Endothelial cell of umbilical vein (primary cell): ENCODE measurements at regions not wholly inside any gene's neighbourhood (a gene's known extent, or its start where the extent isn't known, plus 50 kb on each side); places are given as distances from the start of the nearest gene placed in this dataset.

Source experiments
- BruUV-seq: library from RNA; stranded (reverse); fragments of 400-500 nt; replicated peaks from 2 replicates; lab custom pipeline; 2021; lab: Mats Ljungman, UMichigan
- CTCF ChIA-PET: fragments of 300-600, 350-600 bp; sonication (Branson Sonifier 250); formaldehyde crosslinking; loops from one replicate; lab custom pipeline; 2021; ENCODE audit warnings: antibody characterized with exemption, inconsistent platforms; lab: Charles Lee
- POLR2A ChIA-PET: fragments of 300-600, 350-600 bp; sonication (Branson Sonifier 250); formaldehyde crosslinking; loops from one replicate; lab custom pipeline; 2021; ENCODE audit warnings: antibody characterized with exemption, inconsistent platforms; lab: Charles Lee
- DNase-seq: peaks from one replicate; pipeline ENCODE4 v3.0.0-alpha.2; 2011; ENCODE audit warnings: low read depth, low spot score
- FAIRE-seq: peaks from 2 replicates; lab custom pipeline; 2011; peaks lifted over from hg19 to GRCh38; lab: Jason Lieb, UNC
- H2AFZ ChIP-seq: 2 replicates; pipeline ENCODE4 v1.6.0; 2012; ENCODE audit warnings: low read depth, low read length, control low read depth, inconsistent platforms
- H3K27ac ChIP-seq: 2 replicates; pipeline ENCODE4 v1.5.1; 2011; ENCODE audit warnings: low read depth, mild to moderate bottlenecking, control low read depth, low read length, moderate library complexity; ENCODE audit not compliant: insufficient read depth
- H3K27me3 ChIP-seq, 2 experiments: 2 replicates each; pipeline versions ENCODE4 v1.6.0 to v1.6.1; 2011; ENCODE audit warnings: low read length in 2 of 2, mixed read lengths in 1 of 2; ENCODE audit not compliant: control insufficient read depth in 2 of 2, insufficient read depth in 2 of 2
- H3K36me3 ChIP-seq, 2 experiments: 2 replicates in 1 of 2; 3 replicates in 1 of 2; pipeline ENCODE4 v1.5.1; 2011; ENCODE audit warnings: low read length in 2 of 2, mild to moderate bottlenecking in 1 of 2, moderate library complexity in 1 of 2; ENCODE audit not compliant: control insufficient read depth in 2 of 2, insufficient read depth in 2 of 2; ENCODE audit errors: extremely low read depth in 1 of 2
- H3K4me1 ChIP-seq: 3 replicates; pipeline ENCODE4 v1.5.1; 2011; ENCODE audit warnings: mild to moderate bottlenecking, low read length; ENCODE audit not compliant: control insufficient read depth, insufficient read depth; ENCODE audit errors: extremely low read depth
- H3K4me2 ChIP-seq: 2 replicates; pipeline ENCODE4 v1.6.1; 2011; ENCODE audit warnings: low read length, control low read depth, mixed read lengths; ENCODE audit not compliant: insufficient read depth
- H3K4me3 ChIP-seq, 3 experiments: fragments of 200-600 bp in 1 of 3; sonication (generic), shearing (Covaris generic) in 1 of 3; replicated peaks in 1 of 3; 2 replicates each; pipeline ENCODE4 v1.5.1; 2011 to 2016; ENCODE audit warnings: control low read depth in 3 of 3, low read length in 3 of 3, mild to moderate bottlenecking in 2 of 3, inconsistent platforms in 1 of 3, low read depth in 1 of 3, moderate library complexity in 1 of 3; ENCODE audit not compliant: insufficient read depth in 1 of 3
- H3K79me2 ChIP-seq: 2 replicates; pipeline ENCODE4 v1.6.0; 2012; ENCODE audit warnings: low read length, inconsistent platforms; ENCODE audit not compliant: control insufficient read depth, insufficient read depth
- H3K9ac ChIP-seq: replicated peaks from 2 replicates; pipeline ENCODE3; 2011; ENCODE audit warnings: low read length, control low read depth; ENCODE audit not compliant: insufficient read depth; ENCODE audit errors: extremely low read depth
- H3K9me1 ChIP-seq: replicated peaks from 3 replicates; pipeline ENCODE4 v1.6.0; 2011; ENCODE audit warnings: mild to moderate bottlenecking, low read length; ENCODE audit not compliant: control insufficient read depth, insufficient read depth; ENCODE audit errors: extremely low read depth
- H3K9me3 ChIP-seq: replicated peaks from 2 replicates; pipeline ENCODE4 v1.5.1; 2012; ENCODE audit warnings: low read length, inconsistent platforms; ENCODE audit not compliant: control insufficient read depth, insufficient read depth
- H4K20me1 ChIP-seq: replicated peaks from 2 replicates; pipeline ENCODE3; 2011; ENCODE audit warnings: mild to moderate bottlenecking, low read length; ENCODE audit not compliant: control insufficient read depth, insufficient read depth; ENCODE audit errors: extremely low read depth
- EZH2 ChIP-seq: IDR thresholded peaks from 2 replicates; pipeline ENCODE4 v1.6.1; 2012; ENCODE audit warnings: borderline replicate concordance, low read depth, mild to moderate bottlenecking, moderate library complexity, low read length, inconsistent platforms; ENCODE audit not compliant: severe bottlenecking
- FOS ChIP-seq: IDR thresholded peaks from 2 replicates; pipeline ENCODE4 v1.6.1; 2011; ENCODE audit warnings: mild to moderate bottlenecking, low read length, moderate library complexity, borderline replicate concordance; ENCODE audit not compliant: insufficient read depth
- GATA2 ChIP-seq: IDR thresholded peaks from 2 replicates; pipeline ENCODE4 v1.7.0; 2011; ENCODE audit warnings: low read depth, mild to moderate bottlenecking, moderate library complexity, mixed read lengths, low read length; ENCODE audit not compliant: insufficient read length, insufficient read depth
- JUN ChIP-seq: IDR thresholded peaks from 2 replicates; pipeline ENCODE4 v1.6.1; 2011; ENCODE audit warnings: borderline replicate concordance, low read depth; ENCODE audit not compliant: insufficient read length, insufficient read depth
- MYC ChIP-seq: IDR thresholded peaks from one replicate; pipeline ENCODE4 v1.6.1; 2011; ENCODE audit warnings: mild to moderate bottlenecking, low read depth, low read length
- POLR2A ChIP-seq: IDR thresholded peaks from 2 replicates; pipeline ENCODE4 v1.6.1; 2012; ENCODE audit warnings: low read depth, mild to moderate bottlenecking, control low read depth, low read length
- POLR2AphosphoS5 ChIP-seq: IDR thresholded peaks from 2 replicates; pipeline ENCODE4 v1.6.1; 2012; ENCODE audit warnings: low read depth, mild to moderate bottlenecking, control low read depth, low read length, moderate library complexity; ENCODE audit not compliant: insufficient read depth
- dilution Hi-C: fragments of 300-500 bp; cut with MboI; formaldehyde crosslinking; loops from one replicate; pipeline ENCODE4 v1.15.0; 2019; ENCODE audit warnings: low sequenced_read_pairs; ENCODE audit not compliant: extremely low pct_ligation_motif_present
- intact Hi-C: fragments of 100-400 bp; cut with micrococcal nuclease; formaldehyde crosslinking; loops from one replicate; pipeline ENCODE4 v1.10.0; 2022
- TF ChIP-seq, protein P1 (sequence below), 2 donors: IDR thresholded peaks; 1 replicate in 1 of 2; 2 replicates in 1 of 2; pipeline ENCODE4 v1.5.1; 2011; ENCODE audit warnings: low read length in 2 of 2, mild to moderate bottlenecking in 2 of 2, moderate library complexity in 2 of 2, control low read depth in 1 of 2, inconsistent platforms in 1 of 2, low read depth in 1 of 2; ENCODE audit not compliant: insufficient read depth in 1 of 2; ENCODE audit errors: extremely low read depth in 1 of 2
- TF ChIP-seq, protein P2 (sequence below): IDR thresholded peaks from 2 replicates; pipeline ENCODE4 v1.6.1; 2011; ENCODE audit not compliant: insufficient read depth, insufficient read length

DNA sequence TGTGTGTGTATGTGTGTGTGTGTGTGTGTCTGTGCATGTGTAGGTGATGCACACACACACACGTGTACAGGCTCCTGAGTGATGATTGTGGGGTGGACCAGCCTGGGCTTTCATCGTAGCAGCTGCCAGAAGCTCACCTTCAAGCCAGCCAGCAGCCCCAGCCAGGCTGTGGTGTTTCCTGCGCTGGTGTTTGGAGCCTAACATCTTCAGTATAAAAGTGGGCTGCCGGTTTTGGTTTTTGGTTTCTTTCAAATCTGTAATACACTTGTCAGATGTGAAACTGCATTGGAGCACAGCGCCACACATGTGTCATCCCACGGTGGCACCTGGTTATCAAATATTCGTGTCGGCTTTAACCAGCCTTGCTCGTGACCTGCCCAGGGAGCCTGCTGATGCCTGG, 114.2 kb downstream of the OLFM1 start:
- dilution Hi-C loops, result no loop called here
- intact Hi-C loops, result no loop called here
- no peak for TF ChIP-seq GATA2
- TF ChIP-seq, protein P1, sequence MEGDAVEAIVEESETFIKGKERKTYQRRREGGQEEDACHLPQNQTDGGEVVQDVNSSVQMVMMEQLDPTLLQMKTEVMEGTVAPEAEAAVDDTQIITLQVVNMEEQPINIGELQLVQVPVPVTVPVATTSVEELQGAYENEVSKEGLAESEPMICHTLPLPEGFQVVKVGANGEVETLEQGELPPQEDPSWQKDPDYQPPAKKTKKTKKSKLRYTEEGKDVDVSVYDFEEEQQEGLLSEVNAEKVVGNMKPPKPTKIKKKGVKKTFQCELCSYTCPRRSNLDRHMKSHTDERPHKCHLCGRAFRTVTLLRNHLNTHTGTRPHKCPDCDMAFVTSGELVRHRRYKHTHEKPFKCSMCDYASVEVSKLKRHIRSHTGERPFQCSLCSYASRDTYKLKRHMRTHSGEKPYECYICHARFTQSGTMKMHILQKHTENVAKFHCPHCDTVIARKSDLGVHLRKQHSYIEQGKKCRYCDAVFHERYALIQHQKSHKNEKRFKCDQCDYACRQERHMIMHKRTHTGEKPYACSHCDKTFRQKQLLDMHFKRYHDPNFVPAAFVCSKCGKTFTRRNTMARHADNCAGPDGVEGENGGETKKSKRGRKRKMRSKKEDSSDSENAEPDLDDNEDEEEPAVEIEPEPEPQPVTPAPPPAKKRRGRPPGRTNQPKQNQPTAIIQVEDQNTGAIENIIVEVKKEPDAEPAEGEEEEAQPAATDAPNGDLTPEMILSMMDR (IDR thresholded peaks at IDR 0.05; ENCODE audit: extremely low read depth in 1 of 2, insufficient read depth in 1 of 2, low read depth in 1 of 2, low read length in 2 of 2), result no peak
- no peak for TF ChIP-seq JUN
- TF ChIP-seq POLR2A, result no peak
- TF ChIP-seq POLR2AphosphoS5, result no peak
- Histone ChIP-seq H3K4me1 (no peaks in the 10 kb centered on the region), H2AFZ (no peak overlapping the region), H3K27ac (no peak overlapping the region), H3K9me3 (no peaks in the 10 kb centered on the region), H3K4me3 (no peak overlapping the region), H3K79me2 (no peaks in the 10 kb centered on the region), H3K9me1 (no peaks in the 10 kb centered on the region), H3K9ac (no peak overlapping the region), H3K36me3 (no peaks in the 10 kb centered on the region), H3K4me2 (no peak overlapping the region), H4K20me1 (no peaks in the 10 kb centered on the region), H3K27me3 (no peaks in the 10 kb centered on the region)
- FAIRE-seq, result no peak
- DNase-seq, result no peak
- ChIA-PET CTCF (no interaction called here), POLR2A (no interaction called here)
- BruUV-seq, result no TSS peak

DNA sequence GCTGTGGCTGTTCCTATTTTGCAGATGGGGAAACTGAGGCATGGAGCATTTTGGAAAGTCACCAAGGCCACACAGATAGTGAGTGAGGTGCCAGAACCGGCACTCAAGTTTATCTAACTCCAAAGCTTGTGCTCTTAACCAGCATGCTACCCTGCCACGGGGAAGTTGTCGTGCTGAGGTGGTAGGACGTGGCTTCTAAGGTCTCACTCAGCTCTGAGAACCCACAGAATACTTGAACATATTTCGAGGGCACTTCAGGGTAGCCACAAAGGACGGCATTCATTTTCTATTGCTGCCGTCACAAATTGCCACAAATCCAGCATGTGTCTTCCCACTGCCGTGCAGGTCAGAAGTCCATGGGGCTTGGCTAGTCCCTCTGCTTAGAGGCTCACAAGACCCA, 116.7 kb downstream of the OLFM1 start:
- DNase-seq (no peak), FAIRE-seq (no peak)
- Histone ChIP-seq H4K20me1 (no peaks in the 10 kb centered on the region), H3K9me3 (no peaks in the 10 kb centered on the region), H3K4me2 (no peak overlapping the region), H3K79me2 (no peaks in the 10 kb centered on the region), H2AFZ (no peak overlapping the region), H3K9me1 (no peaks in the 10 kb centered on the region), H3K4me3 (no peak overlapping the region), H3K36me3 (no peaks in the 10 kb centered on the region), H3K9ac (no peak overlapping the region), H3K27ac (no peak overlapping the region), H3K27me3 (no peaks in the 10 kb centered on the region), H3K4me1 (no peaks in the 10 kb centered on the region)
- TF ChIP-seq, protein P1 (IDR thresholded peaks at IDR 0.05; ENCODE audit: extremely low read depth in 1 of 2, insufficient read depth in 1 of 2, low read depth in 1 of 2, low read length in 2 of 2), result no peak
- TF ChIP-seq, protein P2, sequence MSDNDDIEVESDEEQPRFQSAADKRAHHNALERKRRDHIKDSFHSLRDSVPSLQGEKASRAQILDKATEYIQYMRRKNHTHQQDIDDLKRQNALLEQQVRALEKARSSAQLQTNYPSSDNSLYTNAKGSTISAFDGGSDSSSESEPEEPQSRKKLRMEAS, result no peak
- no peak for TF ChIP-seq FOS
- no peak for TF ChIP-seq MYC
- TF ChIP-seq POLR2AphosphoS5, result no peak
- no peak for TF ChIP-seq GATA2
- no peak for TF ChIP-seq POLR2A
- TF ChIP-seq JUN, result no peak
- no peak for TF ChIP-seq EZH2
- ChIA-PET CTCF (no interaction called here), POLR2A (no interaction called here)
- dilution Hi-C loops (no loop called here), intact Hi-C loops (no loop called here)
- no TSS peak for BruUV-seq
